Subcutaneous abdominal adipose tissue (tissue), 5 donors: ENCODE measurements at regions not wholly inside any gene's neighbourhood (a gene's known extent, or its start where the extent isn't known, plus 50 kb on each side); places are given as distances from the start of the nearest gene placed in this dataset.

ENCODE experiments used
- H3K27ac ChIP-seq: one replicate; pipeline ENCODE4 v1.7.0; 2013; ENCODE audit warnings: low read depth, mild to moderate bottlenecking, inconsistent platforms, low read length, moderate library complexity
- H3K27me3 ChIP-seq, 5 donors: one replicate each; pipeline ENCODE4 v1.7.0; 2013; ENCODE audit warnings: low read length in 5 of 5, inconsistent platforms in 1 of 5; ENCODE audit not compliant: control insufficient read depth in 5 of 5, insufficient read depth in 4 of 5
- H3K36me3 ChIP-seq, 5 donors: one replicate each; pipeline ENCODE4 v1.7.0; 2013; ENCODE audit warnings: low read length in 5 of 5; ENCODE audit not compliant: control insufficient read depth in 5 of 5, insufficient read depth in 5 of 5
- H3K4me1 ChIP-seq, 5 donors: one replicate each; pipeline ENCODE4 v1.7.0; 2013; ENCODE audit warnings: low read length in 5 of 5, mild to moderate bottlenecking in 3 of 5, moderate library complexity in 1 of 5; ENCODE audit not compliant: control insufficient read depth in 5 of 5, insufficient read depth in 5 of 5
- H3K4me3 ChIP-seq, 5 donors: one replicate each; pipeline ENCODE4 v1.7.0; 2013; ENCODE audit warnings: low read length in 5 of 5, low read depth in 1 of 5
- H3K9ac ChIP-seq, 5 donors: one replicate each; pipeline ENCODE4 v1.7.0; 2013; ENCODE audit warnings: low read length in 5 of 5, mild to moderate bottlenecking in 4 of 5, moderate library complexity in 3 of 5
- H3K9me3 ChIP-seq, 5 donors: one replicate each; pipeline ENCODE4 v1.7.0; 2013; ENCODE audit warnings: low read length in 5 of 5; ENCODE audit not compliant: control insufficient read depth in 5 of 5
- donor health status: healthy.
- donor health status: healthy.
- donor health status: healthy.
- donor health status: healthy.
- donor health status: healthy.

DNA sequence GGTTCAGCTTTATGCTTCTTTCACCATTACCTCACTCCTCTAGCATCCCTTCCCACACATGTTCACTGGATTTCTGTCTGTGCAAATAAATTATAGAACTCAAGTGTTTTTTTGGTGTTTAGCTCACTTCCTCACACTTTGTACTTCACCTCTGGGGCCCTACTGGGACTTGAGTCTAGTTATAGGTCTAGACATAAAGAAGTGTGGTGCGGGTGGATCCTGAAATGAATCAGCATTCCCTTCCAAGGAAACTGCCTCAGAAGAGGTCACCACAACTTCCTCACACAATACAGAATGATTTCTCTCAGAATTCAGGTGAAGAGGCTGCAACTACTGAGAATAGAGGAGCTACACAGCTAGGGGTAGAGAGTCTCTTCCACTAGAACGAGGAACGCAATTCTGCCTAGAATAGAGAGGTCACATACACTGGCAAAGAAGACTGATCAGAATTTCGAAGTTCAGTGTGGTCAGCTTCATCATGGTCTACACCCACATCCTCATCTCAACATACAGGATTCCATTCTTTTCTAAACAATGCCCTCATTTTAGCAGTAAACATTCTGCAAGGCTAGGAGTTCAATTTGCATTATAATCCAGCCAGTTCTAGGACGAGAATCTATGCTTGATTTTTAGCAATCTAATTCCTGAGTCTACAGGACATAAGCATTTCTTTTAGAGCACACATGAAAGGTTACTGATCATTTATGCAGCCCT is 938.7 kb upstream of the PHF14 start:
- no peak overlapping the region for H3K9ac ChIP-seq
- no peaks in the 10 kb centered on the region for H3K27me3 ChIP-seq
- no peak overlapping the region for H3K27ac ChIP-seq
- H3K4me1 ChIP-seq = no peaks in the 10 kb centered on the region
- H3K4me3 ChIP-seq = no peak overlapping the region
- no peaks in the 10 kb centered on the region for H3K36me3 ChIP-seq
- H3K9me3 ChIP-seq = no peaks in the 10 kb centered on the region

GRCh38 chr7:10036693-10037092 is 937.0 kb upstream of the PHF14 start:
- no peaks in the 10 kb centered on the region for H3K36me3 ChIP-seq
- no peak overlapping the region for H3K27ac ChIP-seq
- H3K9me3 ChIP-seq = no peaks in the 10 kb centered on the region
- no peaks in the 10 kb centered on the region for H3K27me3 ChIP-seq
- H3K9ac ChIP-seq = no peak overlapping the region
- H3K4me1 ChIP-seq = no peaks in the 10 kb centered on the region
- H3K4me3 ChIP-seq = no peak overlapping the region

- no peak overlapping the region for H3K4me3 ChIP-seq
- no peak overlapping the region for H3K27ac ChIP-seq
- no peaks in the 10 kb centered on the region for H3K36me3 ChIP-seq
- no peaks in the 10 kb centered on the region for H3K4me1 ChIP-seq
- no peaks in the 10 kb centered on the region for H3K9me3 ChIP-seq
- no peaks in the 10 kb centered on the region for H3K27me3 ChIP-seq
- H3K9ac ChIP-seq = no peak overlapping the region
Measured at GRCh38 chr7:10038351-10038750, 935.3 kb upstream of the PHF14 start.

- Histone ChIP-seq H3K27me3 (no peaks in the 10 kb centered on the region), H3K36me3 (no peaks in the 10 kb centered on the region), H3K4me3 (no peak overlapping the region), H3K9ac (no peak overlapping the region), H3K4me1 (no peaks in the 10 kb centered on the region), H3K27ac (no peak overlapping the region), H3K9me3 (no peaks in the 10 kb centered on the region)
Measured at GRCh38 chr7:10040674-10041073, 933.0 kb upstream of the PHF14 start.

GRCh38 chr7:10070899-10071298 is 902.8 kb upstream of the PHF14 start:
- no peaks in the 10 kb centered on the region for H3K36me3 ChIP-seq
- H3K9ac ChIP-seq = no peak overlapping the region
- no peaks in the 10 kb centered on the region for H3K27me3 ChIP-seq
- no peak overlapping the region for H3K27ac ChIP-seq
- H3K4me1 ChIP-seq = no peaks in the 10 kb centered on the region
- no peaks in the 10 kb centered on the region for H3K9me3 ChIP-seq
- no peak overlapping the region for H3K4me3 ChIP-seq

DNA sequence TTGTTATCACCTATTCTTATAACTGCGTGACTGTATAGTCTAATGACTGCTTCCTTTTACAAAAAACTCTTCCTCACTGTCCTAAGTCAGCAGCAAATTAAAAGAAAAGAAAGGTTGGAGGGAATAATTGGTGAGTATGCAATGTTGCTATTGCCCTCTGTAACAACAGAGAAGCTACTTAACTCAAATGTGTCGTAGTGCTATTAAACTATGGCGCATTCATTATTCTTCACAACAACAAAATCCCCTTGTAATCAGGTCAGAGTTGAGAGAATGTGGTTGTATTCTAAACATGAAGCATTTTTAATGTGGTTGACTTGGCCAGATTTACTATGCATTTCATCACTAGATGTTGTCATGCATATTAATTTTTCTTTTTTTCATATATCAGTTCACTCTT is 897.8 kb upstream of the PHF14 start:
- peaks cover 0 to 6% (median 0%) of the 10 kb centered on the region in 5 donors for H3K27me3 ChIP-seq
- no peak overlapping the region for H3K9ac ChIP-seq
- no peaks in the 10 kb centered on the region for H3K4me1 ChIP-seq
- H3K36me3 ChIP-seq = no peaks in the 10 kb centered on the region
- no peak overlapping the region for H3K27ac ChIP-seq
- H3K9me3 ChIP-seq = no peaks in the 10 kb centered on the region
- no peak overlapping the region for H3K4me3 ChIP-seq

DNA sequence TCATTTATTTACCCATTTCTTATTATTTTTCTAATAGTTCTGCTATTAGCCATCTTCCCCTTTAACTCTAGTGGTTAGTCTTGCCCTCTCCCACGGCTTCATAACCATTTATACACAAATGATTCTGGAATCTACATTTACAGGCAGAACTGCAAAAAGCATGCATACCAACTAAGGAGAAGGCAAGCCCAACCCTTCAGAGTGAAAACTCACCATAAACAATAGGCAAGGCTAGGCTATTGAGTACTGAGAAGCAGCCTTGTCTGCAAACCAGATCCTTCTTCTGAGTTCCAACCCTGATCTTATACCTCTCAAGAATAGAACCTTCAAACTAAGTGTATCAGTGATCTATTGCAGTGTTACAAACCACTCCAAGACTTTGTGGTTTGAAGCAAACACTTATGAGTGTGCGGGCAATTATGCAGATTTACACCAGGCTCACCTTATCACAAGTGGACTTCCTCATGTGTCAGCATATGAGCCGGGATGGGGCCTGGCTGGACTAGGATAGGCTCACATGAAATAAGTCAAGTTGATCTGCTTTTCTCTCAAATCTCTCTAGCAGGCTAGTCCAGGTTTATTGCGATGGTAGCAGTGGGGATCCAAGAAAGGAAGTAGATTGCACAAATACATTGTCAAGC is 896.9 kb upstream of the PHF14 start:
- Histone ChIP-seq H3K4me3 (no peak overlapping the region), H3K27ac (no peak overlapping the region), H3K9ac (no peak overlapping the region), H3K9me3 (no peaks in the 10 kb centered on the region), H3K27me3 (peaks cover 0 to 6% (median 0%) of the 10 kb centered on the region in 5 donors), H3K36me3 (no peaks in the 10 kb centered on the region), H3K4me1 (no peaks in the 10 kb centered on the region)

DNA sequence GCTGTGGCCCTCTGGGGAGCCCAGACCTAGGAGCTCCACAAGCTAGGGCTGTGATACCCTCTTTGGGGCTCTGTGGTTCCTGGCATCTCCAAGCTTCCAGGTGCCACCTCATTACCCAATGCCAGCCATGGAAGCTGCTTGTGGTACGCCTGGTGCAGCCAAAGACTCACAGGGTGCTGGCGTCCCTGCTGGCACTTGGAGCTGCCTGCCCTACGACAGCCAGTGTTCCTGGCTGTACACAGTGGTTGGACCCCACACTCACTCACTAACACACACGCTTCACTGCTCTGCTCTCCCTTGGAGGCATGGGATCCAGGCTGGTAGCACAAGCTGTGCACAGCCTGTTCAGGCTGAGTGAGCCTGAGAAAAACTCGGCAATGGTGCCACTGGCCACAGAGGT is 894.1 kb upstream of the PHF14 start:
- Histone ChIP-seq H3K4me3 (no peak overlapping the region), H3K27ac (no peak overlapping the region), H3K4me1 (no peaks in the 10 kb centered on the region), H3K27me3 (peaks cover 0 to 6% (median 0%) of the 10 kb centered on the region in 5 donors), H3K36me3 (no peaks in the 10 kb centered on the region), H3K9ac (no peak overlapping the region), H3K9me3 (no peaks in the 10 kb centered on the region)

- H3K4me1 ChIP-seq = no peaks in the 10 kb centered on the region
- no peak overlapping the region for H3K9ac ChIP-seq
- no peaks in the 10 kb centered on the region for H3K36me3 ChIP-seq
- no peak overlapping the region for H3K4me3 ChIP-seq
- H3K27me3 ChIP-seq = peaks cover 0 to 6% (median 0%) of the 10 kb centered on the region in 5 donors
- H3K9me3 ChIP-seq = no peaks in the 10 kb centered on the region
- no peak overlapping the region for H3K27ac ChIP-seq
Measured at GRCh38 chr7:10082896-10083295, 890.8 kb upstream of the PHF14 start.

- H3K27ac ChIP-seq = no peak overlapping the region
- H3K4me3 ChIP-seq = no peak overlapping the region
- H3K27me3 ChIP-seq = peaks cover 0 to 3% (median 0%) of the 10 kb centered on the region in 5 donors
- H3K4me1 ChIP-seq = no peaks in the 10 kb centered on the region
- H3K9me3 ChIP-seq = no peaks in the 10 kb centered on the region
- no peak overlapping the region for H3K9ac ChIP-seq
- H3K36me3 ChIP-seq = no peaks in the 10 kb centered on the region
Measured at GRCh38 chr7:10083766-10084165, 889.9 kb upstream of the PHF14 start.
